ENCODE measurements at regions not wholly inside any gene's neighbourhood (a gene's known extent, or its start where the extent isn't known, plus 50 kb on each side); places are given as distances from the start of the nearest gene placed in this dataset.

- no peak for TF ChIP-seq CTCF (IDR thresholded peaks at IDR 0.05; ENCODE audit: insufficient read depth, low read length, severe bottlenecking)
- no peak overlapping the region for H3K4me3 ChIP-seq (ENCODE audit: low read depth, low read length)
- DNase-seq (ENCODE audit: low read depth), result no peak
- no peak for FAIRE-seq
- no peaks in the 10 kb centered on the region for H3K27me3 ChIP-seq (ENCODE audit: control insufficient read depth, insufficient read depth, low read length)
- no peaks in the 10 kb centered on the region for H3K36me3 ChIP-seq (ENCODE audit: control insufficient read depth, insufficient read depth, low read length)
Observed at GRCh38 chr10:130961506-130962239, 349.8 kb downstream of the TCERG1L start.

- H3K36me3 ChIP-seq (ENCODE audit: control insufficient read depth, insufficient read depth, low read length), result no peaks in the 10 kb centered on the region
- no peak for DNase-seq (ENCODE audit: low read depth)
- no peaks in the 10 kb centered on the region for H3K27me3 ChIP-seq (ENCODE audit: control insufficient read depth, insufficient read depth, low read length)
- TF ChIP-seq CTCF (IDR thresholded peaks at IDR 0.05; ENCODE audit: insufficient read depth, low read length, severe bottlenecking), result no peak
- FAIRE-seq, result no peak
- H3K4me3 ChIP-seq (ENCODE audit: low read depth, low read length), result no peak overlapping the region
Observed at GRCh38 chr10:130962240-130963051, 349.1 kb downstream of the TCERG1L start.

DNA sequence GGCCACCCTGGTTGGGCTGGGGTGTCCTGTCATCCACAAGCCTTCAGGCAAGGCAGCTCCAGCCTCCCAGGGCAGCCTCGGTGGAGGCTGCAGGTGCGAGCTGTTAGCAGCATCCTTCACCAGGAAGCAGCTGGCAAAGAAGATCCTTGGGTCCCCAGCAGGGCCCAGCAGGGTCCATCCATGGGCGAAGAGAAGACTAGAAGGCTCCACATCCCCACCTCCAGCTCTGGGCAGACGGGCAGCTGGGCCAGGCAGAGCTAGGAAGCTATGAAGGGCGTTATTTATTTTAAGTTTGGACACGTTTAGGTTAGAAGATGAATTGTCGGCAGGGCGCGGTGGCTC lies 348.5 kb downstream of the TCERG1L start:
- no peaks in the 10 kb centered on the region for H3K36me3 ChIP-seq (ENCODE audit: control insufficient read depth, insufficient read depth, low read length)
- FAIRE-seq, result no peak
- no peak for DNase-seq (ENCODE audit: low read depth)
- no peak for TF ChIP-seq CTCF (IDR thresholded peaks at IDR 0.05; ENCODE audit: insufficient read depth, low read length, severe bottlenecking)
- H3K27me3 ChIP-seq (ENCODE audit: control insufficient read depth, insufficient read depth, low read length), result no peaks in the 10 kb centered on the region
- no peak overlapping the region for H3K4me3 ChIP-seq (ENCODE audit: low read depth, low read length)

- Histone ChIP-seq H3K36me3 (ENCODE audit: control insufficient read depth, insufficient read depth, low read length) (no peaks in the 10 kb centered on the region), H3K4me3 (ENCODE audit: low read depth, low read length) (no peak overlapping the region), H3K27me3 (ENCODE audit: control insufficient read depth, insufficient read depth, low read length) (no peaks in the 10 kb centered on the region)
- TF ChIP-seq CTCF (IDR thresholded peaks at IDR 0.05; ENCODE audit: insufficient read depth, low read length, severe bottlenecking), result no peak
- FAIRE-seq (no peak), DNase-seq (ENCODE audit: low read depth) (no peak)
Observed at GRCh38 chr10:130963786-130964522, 347.6 kb downstream of the TCERG1L start.

- no peaks in the 10 kb centered on the region for H3K27me3 ChIP-seq (ENCODE audit: control insufficient read depth, insufficient read depth, low read length)
- H3K36me3 ChIP-seq (ENCODE audit: control insufficient read depth, insufficient read depth, low read length), result no peaks in the 10 kb centered on the region
- no peak for TF ChIP-seq CTCF (IDR thresholded peaks at IDR 0.05; ENCODE audit: insufficient read depth, low read length, severe bottlenecking)
- DNase-seq (ENCODE audit: low read depth), result no peak
- no peak overlapping the region for H3K4me3 ChIP-seq (ENCODE audit: low read depth, low read length)
- no peak for FAIRE-seq
Observed at GRCh38 chr10:130964771-130965170, 346.8 kb downstream of the TCERG1L start.

All from bronchial epithelial cell (primary cell).